ENCODE measurements at regions not wholly inside any gene's neighbourhood (a gene's known extent, or its start where the extent isn't known, plus 50 kb on each side); places are given as distances from the start of the nearest gene placed in this dataset.
A peak's percentile ranks its signal among the peaks of the same experiment; 100 is the strongest.

GRCh38 chr21:15119486-15119885 is 54.7 kb upstream of the NRIP1 start:
- no peak for DNase-seq
- Histone ChIP-seq H3K9me3 (no peaks in the 10 kb centered on the region), H3K27me3 (no peaks in the 10 kb centered on the region), H3K4me1 (peaks cover 0 to 21% (median 16%) of the 10 kb centered on the region in 9 donors), H3K36me3 (no peaks in the 10 kb centered on the region), H3K27ac (no peak overlapping the region), H3K4me3 (no peak overlapping the region)
- WGBS, 2 donors: 84 to 89% methylated on average over 3 of the region's 3 CpGs
- intact Hi-C loops (cut with DNase I): no loop called here
- no peak for ATAC-seq
- TF ChIP-seq CTCF (IDR thresholded peaks at IDR 0.05): no peak

GRCh38 chr21:15121097-15121654 is 56.4 kb upstream of the NRIP1 start:
- WGBS, 2 donors: 66 to 74% methylated on average over 5 of the region's 5 CpGs
- H3K4me1 ChIP-seq: peaks cover 0 to 21% (median 16%) of the 10 kb centered on the region in 9 donors
- no peak for DNase-seq
- ATAC-seq: peak in 5 of 8 donors; percentile 16 to 61 (median 42)
- H3K9me3 ChIP-seq: no peaks in the 10 kb centered on the region
- peak overlapping the region in 5 of 10 donors; percentile 16 to 81 (median 56) for H3K27ac ChIP-seq
- no peak for TF ChIP-seq CTCF (IDR thresholded peaks at IDR 0.05)
- no peaks in the 10 kb centered on the region for H3K36me3 ChIP-seq
- H3K27me3 ChIP-seq: no peaks in the 10 kb centered on the region
- H3K4me3 ChIP-seq: no peak overlapping the region
- intact Hi-C loops (cut with DNase I): loop anchor here in 1 of 10 donors (5.0 kb wide), 1 partner anchor 86 kb away; no protein-coding TSS in a partner anchor

GRCh38 chr21:15121655-15122120 is 56.9 kb upstream of the NRIP1 start:
- H3K27me3 ChIP-seq: no peaks in the 10 kb centered on the region
- H3K4me3 ChIP-seq: peak overlapping the region in 1 of 10 donors; percentile 4
- H3K4me1 ChIP-seq: peaks cover 0 to 24% (median 16%) of the 10 kb centered on the region in 9 donors
- peak; percentile 19 to 21 for DNase-seq
- no peaks in the 10 kb centered on the region for H3K36me3 ChIP-seq
- no peaks in the 10 kb centered on the region for H3K9me3 ChIP-seq
- intact Hi-C loops (cut with DNase I): loop anchor here in 1 of 10 donors (5.0 kb wide), 1 partner anchor 86 kb away; no protein-coding TSS in a partner anchor
- ATAC-seq: peak; percentile 42 to 97 (median 81)
- 13 to 35% methylated on average over 3 of the region's 3 CpGs for WGBS, 2 donors
- peak overlapping the region in 5 of 10 donors; percentile 37 to 81 (median 56) for H3K27ac ChIP-seq
- no peak for TF ChIP-seq CTCF (IDR thresholded peaks at IDR 0.05)

GRCh38 chr21:15122241-15122640 is 57.4 kb upstream of the NRIP1 start:
- Histone ChIP-seq H3K36me3 (no peaks in the 10 kb centered on the region), H3K4me1 (peaks cover 0 to 29% (median 19%) of the 10 kb centered on the region in 9 donors), H3K27ac (peak overlapping the region in 5 of 10 donors; percentile 37 to 81 (median 56)), H3K27me3 (no peaks in the 10 kb centered on the region), H3K9me3 (no peaks in the 10 kb centered on the region), H3K4me3 (no peak overlapping the region)
- peak in 1 of 2 donors; percentile 11 for DNase-seq
- WGBS, 2 donors: 23 to 51% methylated on average over 4 of the region's 4 CpGs
- intact Hi-C loops (cut with DNase I): loop anchor here in 1 of 10 donors (5.0 kb wide), 1 partner anchor 85 kb away; no protein-coding TSS in a partner anchor
- no peak for TF ChIP-seq CTCF (IDR thresholded peaks at IDR 0.05)
- ATAC-seq: peak in 6 of 8 donors; percentile 19 to 75 (median 57)
